Neural progenitor cell (in vitro differentiated cells): ENCODE measurements at regions not wholly inside any gene's neighbourhood (a gene's known extent, or its start where the extent isn't known, plus 50 kb on each side); places are given as distances from the start of the nearest gene placed in this dataset.

Source experiments
- EZH2 ChIP-seq: fragments of 200-600 bp; sonication (generic); IDR thresholded peaks from 2 replicates; pipeline ENCODE4 v1.6.1; 2017; ENCODE audit warnings: antibody characterized with exemption, mild to moderate bottlenecking, moderate library complexity
- EZH2phosphoT487 ChIP-seq: fragments of 200-600 bp; sonication (generic); IDR thresholded peaks from 2 replicates; pipeline ENCODE4 v1.6.1; 2017; ENCODE audit warnings: antibody characterized with exemption
- TF ChIP-seq, protein P1 (sequence below): fragments of 200-600 bp; sonication (generic); IDR thresholded peaks from 2 replicates; pipeline ENCODE4 v1.5.1; 2017; ENCODE audit warnings: antibody characterized with exemption, mild to moderate bottlenecking

DNA sequence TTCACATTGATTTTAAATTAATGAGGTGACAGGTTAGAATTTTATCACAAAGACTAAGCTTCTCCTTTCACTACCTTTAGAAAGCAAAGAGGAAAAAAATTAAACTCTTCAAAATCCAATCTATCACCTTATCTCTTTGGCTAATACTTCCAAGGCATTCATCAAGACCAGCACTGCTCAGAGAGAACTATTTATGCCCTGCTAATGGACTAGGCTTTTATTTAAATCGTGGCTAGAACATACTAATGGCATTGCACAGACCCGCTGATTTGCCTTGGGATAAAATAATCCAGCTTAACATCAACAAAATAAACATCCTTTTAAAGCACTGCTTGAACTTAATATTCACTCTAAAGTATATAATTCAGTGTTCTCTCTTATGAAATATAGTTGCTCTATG, 880.4 kb downstream of the HACE1 start:
- TF ChIP-seq, protein P1, sequence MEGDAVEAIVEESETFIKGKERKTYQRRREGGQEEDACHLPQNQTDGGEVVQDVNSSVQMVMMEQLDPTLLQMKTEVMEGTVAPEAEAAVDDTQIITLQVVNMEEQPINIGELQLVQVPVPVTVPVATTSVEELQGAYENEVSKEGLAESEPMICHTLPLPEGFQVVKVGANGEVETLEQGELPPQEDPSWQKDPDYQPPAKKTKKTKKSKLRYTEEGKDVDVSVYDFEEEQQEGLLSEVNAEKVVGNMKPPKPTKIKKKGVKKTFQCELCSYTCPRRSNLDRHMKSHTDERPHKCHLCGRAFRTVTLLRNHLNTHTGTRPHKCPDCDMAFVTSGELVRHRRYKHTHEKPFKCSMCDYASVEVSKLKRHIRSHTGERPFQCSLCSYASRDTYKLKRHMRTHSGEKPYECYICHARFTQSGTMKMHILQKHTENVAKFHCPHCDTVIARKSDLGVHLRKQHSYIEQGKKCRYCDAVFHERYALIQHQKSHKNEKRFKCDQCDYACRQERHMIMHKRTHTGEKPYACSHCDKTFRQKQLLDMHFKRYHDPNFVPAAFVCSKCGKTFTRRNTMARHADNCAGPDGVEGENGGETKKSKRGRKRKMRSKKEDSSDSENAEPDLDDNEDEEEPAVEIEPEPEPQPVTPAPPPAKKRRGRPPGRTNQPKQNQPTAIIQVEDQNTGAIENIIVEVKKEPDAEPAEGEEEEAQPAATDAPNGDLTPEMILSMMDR, result no peak
- TF ChIP-seq EZH2phosphoT487 (no peak), EZH2 (no peak)
